SK-N-SH (cell line): ENCODE measurements at regions not wholly inside any gene's neighbourhood (a gene's known extent, or its start where the extent isn't known, plus 50 kb on each side); places are given as distances from the start of the nearest gene placed in this dataset.

Experiments
- CTCF ChIA-PET: fragments of 300-600, 350-600 bp; formaldehyde crosslinking; extraction: SDS; loops from one replicate; lab custom pipeline; 2021; lab: Yijun Ruan, JAX
- POLR2A ChIA-PET: fragments of 350-600 bp; sonication (Branson Sonifier 250); formaldehyde crosslinking; extraction: SDS; loops from one replicate; lab custom pipeline; 2020; ENCODE audit warnings: antibody characterized with exemption, inconsistent platforms; lab: Yijun Ruan, JAX
- DNase-seq: peaks from one replicate; pipeline ENCODE4 v3.0.0; 2012
- H2AFZ ChIP-seq: fragments of 200-600 bp; sonication (generic); 2 replicates; pipeline ENCODE4 v1.8.1; 2016; ENCODE audit warnings: antibody characterized with exemption, mild to moderate bottlenecking, low read depth
- H3F3A ChIP-seq: fragments of 200-600 bp; sonication (generic); replicated peaks from 2 replicates; pipeline ENCODE3; 2016; ENCODE audit warnings: antibody characterized with exemption, mild to moderate bottlenecking; ENCODE audit not compliant: insufficient read depth
- H3K27ac ChIP-seq, 2 experiments: fragments of 200-500 bp in 1 of 2; fragments of 200-600 bp in 1 of 2; sonication (Bioruptor generic) in 1 of 2; sonication (generic), shearing (Covaris generic) in 1 of 2; 2 replicates each; pipeline versions ENCODE4 v1.5.1 to v1.6.1; 2014 to 2016; ENCODE audit warnings: low read depth in 2 of 2, inconsistent platforms in 1 of 2, low read length in 1 of 2, mild to moderate bottlenecking in 1 of 2, mixed read lengths in 1 of 2
- H3K27me3 ChIP-seq: fragments of 200-600 bp; sonication (generic), shearing (Covaris generic); 2 replicates; pipeline ENCODE4 v1.6.1; 2016; ENCODE audit warnings: mixed run types; ENCODE audit not compliant: insufficient read depth
- H3K36me3 ChIP-seq, 2 experiments: fragments of 200-500 bp in 1 of 2; fragments of 200-600 bp in 1 of 2; sonication (Bioruptor generic) in 1 of 2; sonication (generic) in 1 of 2; replicated peaks in 1 of 2; 2 replicates each; pipeline versions ENCODE3 to v1.5.1; 2014 to 2016; ENCODE audit warnings: low read length in 1 of 2, mild to moderate bottlenecking in 1 of 2; ENCODE audit not compliant: insufficient read depth in 2 of 2, control insufficient read depth in 1 of 2
- H3K4me1 ChIP-seq, 2 experiments: fragments of 200-500 bp in 1 of 2; fragments of 200-600 bp in 1 of 2; sonication (Bioruptor generic) in 1 of 2; sonication (generic), shearing (Covaris generic) in 1 of 2; 2 replicates each; pipeline versions ENCODE4 v1.5.1 to v1.6.1; 2014 to 2016; ENCODE audit warnings: low read depth in 1 of 2, low read length in 1 of 2, mixed run types in 1 of 2; ENCODE audit not compliant: insufficient read depth in 2 of 2, control insufficient read depth in 1 of 2
- H3K4me2 ChIP-seq: fragments of 200-600 bp; sonication (generic), shearing (Covaris generic); 2 replicates; pipeline ENCODE4 v1.6.1; 2017; ENCODE audit warnings: mixed run types
- H3K4me3 ChIP-seq, 2 experiments: fragments of 200-500 bp in 1 of 2; fragments of 200-600 bp in 1 of 2; sonication (Bioruptor generic) in 1 of 2; sonication (generic), shearing (Covaris generic) in 1 of 2; 2 replicates each; pipeline versions ENCODE4 v1.5.1 to v1.8.1; 2014 to 2016; ENCODE audit warnings: low read depth in 2 of 2, inconsistent platforms in 1 of 2, low read length in 1 of 2, mild to moderate bottlenecking in 1 of 2, mixed read lengths in 1 of 2, moderate library complexity in 1 of 2
- H3K79me2 ChIP-seq: fragments of 200-600 bp; sonication (generic); 2 replicates; pipeline ENCODE4 v1.8.1; 2017; ENCODE audit warnings: mild to moderate bottlenecking; ENCODE audit not compliant: insufficient read depth
- H3K9ac ChIP-seq: fragments of 200-600 bp; sonication (generic); 2 replicates; pipeline ENCODE4 v1.6.1; 2017; ENCODE audit warnings: mixed run types
- H3K9me2 ChIP-seq: fragments of 200-600 bp; sonication (generic); 2 replicates; pipeline ENCODE4 v1.6.1; 2017; ENCODE audit warnings: mixed run types
- H3K9me3 ChIP-seq: fragments of 200-600 bp; sonication (generic); 2 replicates; pipeline ENCODE4 v1.6.1; 2017; ENCODE audit warnings: mixed run types, mild to moderate bottlenecking, moderate library complexity
- H4K20me1 ChIP-seq: fragments of 200-600 bp; sonication (generic); 2 replicates; pipeline ENCODE4 v1.6.1; 2017; ENCODE audit warnings: mild to moderate bottlenecking, mixed run types; ENCODE audit not compliant: insufficient read depth
- ELF1 ChIP-seq: IDR thresholded peaks from 2 replicates; pipeline ENCODE4 v1.4.0; 2012
- EP300 ChIP-seq, 2 experiments: IDR thresholded peaks; 2 replicates each; pipeline versions ENCODE4 v1.4.0 to v1.6.1; 2012; ENCODE audit warnings: borderline replicate concordance in 1 of 2, low read depth in 1 of 2, low read length in 1 of 2
- FOSL2 ChIP-seq: IDR thresholded peaks from 2 replicates; pipeline ENCODE4 v1.4.0; 2012; ENCODE audit warnings: low read depth, mild to moderate bottlenecking, moderate library complexity, borderline replicate concordance
- FOXJ3 ChIP-seq: sonication (generic); formaldehyde crosslinking; IDR thresholded peaks from 2 replicates; pipeline ENCODE4 v1.5.1; 2020; ENCODE audit warnings: mild to moderate bottlenecking, missing genetic modification reagents
- GATA2 ChIP-seq: sonication (generic); formaldehyde crosslinking; IDR thresholded peaks from 2 replicates; pipeline ENCODE4 v1.5.0; 2020; ENCODE audit warnings: mild to moderate bottlenecking, missing genetic modification reagents
- JUND ChIP-seq: IDR thresholded peaks from 2 replicates; pipeline ENCODE4 v1.4.0; 2012
- NRF1 ChIP-seq: IDR thresholded peaks from 2 replicates; pipeline ENCODE4 v1.6.1; 2012; ENCODE audit warnings: low read depth, mild to moderate bottlenecking, low read length
- RAD21 ChIP-seq: IDR thresholded peaks from 2 replicates; pipeline ENCODE4 v1.6.1; 2012; ENCODE audit warnings: mild to moderate bottlenecking, low read length
- RCOR1 ChIP-seq: fragments of 150-350 bp; IDR thresholded peaks from 2 replicates; pipeline ENCODE4 v1.6.1; 2017; ENCODE audit warnings: antibody characterized with exemption, low read length
- RFX5 ChIP-seq: IDR thresholded peaks from 2 replicates; pipeline ENCODE4 v1.6.1; 2012; ENCODE audit warnings: mild to moderate bottlenecking, improper control_type of control experiment, low read length
- RXRA ChIP-seq: IDR thresholded peaks from 2 replicates; pipeline ENCODE4 v1.4.0; 2012; ENCODE audit warnings: low read depth, mild to moderate bottlenecking, borderline replicate concordance
- SIN3A ChIP-seq: IDR thresholded peaks from 2 replicates; pipeline ENCODE4 v1.6.1; 2012; ENCODE audit warnings: low read depth, mild to moderate bottlenecking, low read length, moderate library complexity, borderline replicate concordance
- SMC3 ChIP-seq: IDR thresholded peaks from 2 replicates; pipeline ENCODE4 v1.6.1; 2012; ENCODE audit warnings: low read depth, low read length, improper control_type of control experiment
- TEAD4 ChIP-seq: IDR thresholded peaks from 2 replicates; pipeline ENCODE4 v1.4.0; 2012; ENCODE audit warnings: mild to moderate bottlenecking, borderline replicate concordance; ENCODE audit not compliant: insufficient read depth
- WGBS: methylation state at CpG from one replicate; pipeline ENCODE4 v1.1.6; 2017; ENCODE audit warnings: low lambda C conversion rate; 5-methylcytosine and 5-hydroxymethylcytosine counted together
- TF ChIP-seq, protein P1 (sequence below): IDR thresholded peaks from 2 replicates; pipeline ENCODE4 v1.4.0; 2012; ENCODE audit warnings: low read depth
- TF ChIP-seq, protein P2 (sequence below): IDR thresholded peaks from 2 replicates; pipeline ENCODE4 v1.6.1; 2012; ENCODE audit warnings: mild to moderate bottlenecking, low read depth, low read length, moderate library complexity
- TF ChIP-seq, protein P3 (sequence below): IDR thresholded peaks from 2 replicates; pipeline ENCODE4; 2012

- no peaks in the 10 kb centered on the region; a peak in 1 of 4 replicates for H3K4me1 ChIP-seq
- WGBS: 47% methylated on average over 2 of the region's 2 CpGs
- H4K20me1 ChIP-seq: no peaks in the 10 kb centered on the region
- no peaks in the 10 kb centered on the region for H3K27me3 ChIP-seq
- H3K36me3 ChIP-seq: no peaks in the 10 kb centered on the region
- no peaks in the 10 kb centered on the region for H3K9me3 ChIP-seq
- ChIA-PET CTCF (interaction anchor here (0.8 to 1.3 kb wide), 2 partner anchors 9 to 15 kb away, joined by 3 to 4 read pairs; no protein-coding TSS in a partner anchor), POLR2A (no interaction called here)
- TF ChIP-seq RXRA: no peak
- no peak for TF ChIP-seq GATA2
- TF ChIP-seq FOXJ3 (CRISPR knock-in tag): no peak
- no peak for TF ChIP-seq TEAD4
- no peak for TF ChIP-seq SIN3A
- no peak for DNase-seq
- no peaks in the 10 kb centered on the region for H3F3A ChIP-seq
- H3K4me2 ChIP-seq: no peak overlapping the region
- H3K27ac ChIP-seq: no peak overlapping the region
- no peak overlapping the region for H2AFZ ChIP-seq
- H3K9me2 ChIP-seq: no peaks in the 10 kb centered on the region
- no peak overlapping the region for H3K9ac ChIP-seq
- no peaks in the 10 kb centered on the region for H3K79me2 ChIP-seq
- no peak overlapping the region for H3K4me3 ChIP-seq
Measured at GRCh38 chr10:36788152-36788551, 337.2 kb upstream of the ANKRD30A start.

DNA sequence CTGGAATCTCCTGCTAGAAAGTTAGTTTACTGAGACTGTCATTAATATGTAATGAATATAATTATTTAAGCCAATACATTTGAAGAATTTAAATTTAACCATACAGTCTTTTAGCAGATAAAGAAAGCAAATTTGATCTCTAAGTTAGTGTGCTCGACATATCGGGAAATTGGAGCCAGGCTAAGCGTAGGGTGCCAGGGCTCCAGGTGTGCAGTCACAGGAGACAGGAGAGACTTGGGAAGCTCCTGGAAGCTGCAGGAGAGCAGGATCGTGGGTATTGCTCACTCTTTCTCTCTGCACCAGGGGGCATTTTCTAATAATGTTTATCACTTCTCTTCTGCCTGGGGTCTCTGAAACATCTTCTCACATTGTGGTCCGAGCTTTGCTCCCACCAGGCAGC lies 342.0 kb upstream of the ANKRD30A start:
- H3K4me3 ChIP-seq: no peak overlapping the region
- no peak overlapping the region for H3K4me2 ChIP-seq
- no peaks in the 10 kb centered on the region for H4K20me1 ChIP-seq
- peaks cover 0 to 12% of the 10 kb centered on the region in 2 experiments; a peak in 2 of 4 replicates for H3K4me1 ChIP-seq
- ChIA-PET POLR2A (no interaction called here), CTCF (interaction anchor here (0.6 to 1.7 kb wide), 3 partner anchors 25 to 1148 kb away, joined by 3 to 6 read pairs (median 3); no protein-coding TSS in a partner anchor)
- H3K27me3 ChIP-seq: no peaks in the 10 kb centered on the region
- WGBS: 76% methylated on average over 5 of the region's 5 CpGs
- no peaks in the 10 kb centered on the region for H3K9me2 ChIP-seq
- no peak for DNase-seq
- no peaks in the 10 kb centered on the region for H3K79me2 ChIP-seq
- peaks cover 7% of the 10 kb centered on the region for H3F3A ChIP-seq
- H3K9me3 ChIP-seq: no peaks in the 10 kb centered on the region
- TF ChIP-seq JUND (no peak), RFX5 (no peak), TEAD4 (no peak), RAD21 (no peak), NRF1 (no peak)
- TF ChIP-seq, protein P1, sequence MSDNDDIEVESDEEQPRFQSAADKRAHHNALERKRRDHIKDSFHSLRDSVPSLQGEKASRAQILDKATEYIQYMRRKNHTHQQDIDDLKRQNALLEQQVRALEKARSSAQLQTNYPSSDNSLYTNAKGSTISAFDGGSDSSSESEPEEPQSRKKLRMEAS: no peak
- H3K36me3 ChIP-seq: no peaks in the 10 kb centered on the region
- no peak overlapping the region for H3K27ac ChIP-seq
- H3K9ac ChIP-seq: no peak overlapping the region
- H2AFZ ChIP-seq: no peak overlapping the region

GRCh38 chr10:36781570-36781969 lies 343.8 kb upstream of the ANKRD30A start:
- Histone ChIP-seq H3K4me1 (peaks cover 0 to 13% of the 10 kb centered on the region in 2 experiments; a peak in 2 of 4 replicates), H3K4me2 (no peak overlapping the region), H3K9ac (no peak overlapping the region), H3K4me3 (no peak overlapping the region), H3K9me2 (no peaks in the 10 kb centered on the region), H3K36me3 (no peaks in the 10 kb centered on the region), H3K27me3 (no peaks in the 10 kb centered on the region), H2AFZ (no peak overlapping the region), H3K79me2 (no peaks in the 10 kb centered on the region), H3K27ac (no peak overlapping the region), H4K20me1 (no peaks in the 10 kb centered on the region), H3F3A (peaks cover 7% of the 10 kb centered on the region), H3K9me3 (no peaks in the 10 kb centered on the region)
- DNase-seq: no peak
- CTCF ChIA-PET: interaction anchor here (3.6 kb wide), 1 partner anchor 1145 kb away, joined by 55 read pairs; no protein-coding TSS in a partner anchor
- POLR2A ChIA-PET: interaction anchor here (0.6 kb wide), 1 partner anchor 1194 kb away, joined by 3 read pairs; no protein-coding TSS in a partner anchor
- 84% methylated on average over 5 of the region's 5 CpGs for WGBS
- TF ChIP-seq, protein P2, sequence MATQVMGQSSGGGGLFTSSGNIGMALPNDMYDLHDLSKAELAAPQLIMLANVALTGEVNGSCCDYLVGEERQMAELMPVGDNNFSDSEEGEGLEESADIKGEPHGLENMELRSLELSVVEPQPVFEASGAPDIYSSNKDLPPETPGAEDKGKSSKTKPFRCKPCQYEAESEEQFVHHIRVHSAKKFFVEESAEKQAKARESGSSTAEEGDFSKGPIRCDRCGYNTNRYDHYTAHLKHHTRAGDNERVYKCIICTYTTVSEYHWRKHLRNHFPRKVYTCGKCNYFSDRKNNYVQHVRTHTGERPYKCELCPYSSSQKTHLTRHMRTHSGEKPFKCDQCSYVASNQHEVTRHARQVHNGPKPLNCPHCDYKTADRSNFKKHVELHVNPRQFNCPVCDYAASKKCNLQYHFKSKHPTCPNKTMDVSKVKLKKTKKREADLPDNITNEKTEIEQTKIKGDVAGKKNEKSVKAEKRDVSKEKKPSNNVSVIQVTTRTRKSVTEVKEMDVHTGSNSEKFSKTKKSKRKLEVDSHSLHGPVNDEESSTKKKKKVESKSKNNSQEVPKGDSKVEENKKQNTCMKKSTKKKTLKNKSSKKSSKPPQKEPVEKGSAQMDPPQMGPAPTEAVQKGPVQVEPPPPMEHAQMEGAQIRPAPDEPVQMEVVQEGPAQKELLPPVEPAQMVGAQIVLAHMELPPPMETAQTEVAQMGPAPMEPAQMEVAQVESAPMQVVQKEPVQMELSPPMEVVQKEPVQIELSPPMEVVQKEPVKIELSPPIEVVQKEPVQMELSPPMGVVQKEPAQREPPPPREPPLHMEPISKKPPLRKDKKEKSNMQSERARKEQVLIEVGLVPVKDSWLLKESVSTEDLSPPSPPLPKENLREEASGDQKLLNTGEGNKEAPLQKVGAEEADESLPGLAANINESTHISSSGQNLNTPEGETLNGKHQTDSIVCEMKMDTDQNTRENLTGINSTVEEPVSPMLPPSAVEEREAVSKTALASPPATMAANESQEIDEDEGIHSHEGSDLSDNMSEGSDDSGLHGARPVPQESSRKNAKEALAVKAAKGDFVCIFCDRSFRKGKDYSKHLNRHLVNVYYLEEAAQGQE: no peak
- TF ChIP-seq EP300 (IDR thresholded peaks at IDR 0.05; ENCODE audit: borderline replicate concordance in 1 of 2, low read depth in 1 of 2, low read length in 1 of 2): no peak
- TF ChIP-seq FOSL2: no peak
- TF ChIP-seq SIN3A: no peak
- TF ChIP-seq NRF1: no peak
- no peak for TF ChIP-seq SMC3
- TF ChIP-seq ELF1: no peak
- no peak for TF ChIP-seq RCOR1
- TF ChIP-seq, protein P3, sequence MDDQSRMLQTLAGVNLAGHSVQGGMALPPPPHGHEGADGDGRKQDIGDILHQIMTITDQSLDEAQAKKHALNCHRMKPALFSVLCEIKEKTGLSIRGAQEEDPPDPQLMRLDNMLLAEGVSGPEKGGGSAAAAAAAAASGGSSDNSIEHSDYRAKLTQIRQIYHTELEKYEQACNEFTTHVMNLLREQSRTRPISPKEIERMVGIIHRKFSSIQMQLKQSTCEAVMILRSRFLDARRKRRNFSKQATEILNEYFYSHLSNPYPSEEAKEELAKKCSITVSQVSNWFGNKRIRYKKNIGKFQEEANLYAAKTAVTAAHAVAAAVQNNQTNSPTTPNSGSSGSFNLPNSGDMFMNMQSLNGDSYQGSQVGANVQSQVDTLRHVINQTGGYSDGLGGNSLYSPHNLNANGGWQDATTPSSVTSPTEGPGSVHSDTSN: no peak
- no peak for TF ChIP-seq RFX5
